Tibial nerve (tissue), 4 donors: ENCODE measurements at regions not wholly inside any gene's neighbourhood (a gene's known extent, or its start where the extent isn't known, plus 50 kb on each side); places are given as distances from the start of the nearest gene placed in this dataset.

ENCODE experiments used
- EP300 ChIP-seq, 2 donors: sonication (generic); formaldehyde crosslinking; IDR thresholded peaks; one replicate each; pipeline ENCODE4 v1.6.1; 2017; ENCODE audit warnings: antibody characterized with exemption in 2 of 2, mild to moderate bottlenecking in 1 of 2
- TF ChIP-seq, protein P1 (sequence below), 5 experiments: fragments of 200-600 bp in 3 of 5; fragments of 450-650 bp in 2 of 5; sonication (generic) in 3 of 5; IDR thresholded peaks; one replicate each; pipeline ENCODE4 v1.5.1; 2016 to 2019; ENCODE audit warnings: antibody characterized with exemption in 5 of 5, mild to moderate bottlenecking in 3 of 5, moderate library complexity in 2 of 5

DNA sequence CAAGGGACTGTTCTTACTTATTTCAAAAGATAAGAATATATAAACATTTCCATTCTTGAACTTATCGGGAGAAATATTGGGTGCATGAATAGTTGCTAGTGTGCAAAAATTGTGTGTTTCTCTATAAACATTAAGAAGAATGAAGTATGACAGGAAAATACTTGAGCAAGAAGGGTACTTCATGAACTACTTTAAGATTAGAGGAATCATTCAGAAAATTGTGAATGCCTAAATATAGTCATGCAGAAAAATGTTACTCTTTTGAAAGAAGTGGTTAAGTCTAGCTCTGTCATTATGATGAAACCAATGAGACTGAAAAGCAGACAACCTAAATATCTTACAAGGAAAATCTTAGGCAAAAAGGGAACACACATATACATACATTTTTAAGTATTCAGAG, 207.8 kb upstream of the PCDH18 start:
- TF ChIP-seq, protein P1, sequence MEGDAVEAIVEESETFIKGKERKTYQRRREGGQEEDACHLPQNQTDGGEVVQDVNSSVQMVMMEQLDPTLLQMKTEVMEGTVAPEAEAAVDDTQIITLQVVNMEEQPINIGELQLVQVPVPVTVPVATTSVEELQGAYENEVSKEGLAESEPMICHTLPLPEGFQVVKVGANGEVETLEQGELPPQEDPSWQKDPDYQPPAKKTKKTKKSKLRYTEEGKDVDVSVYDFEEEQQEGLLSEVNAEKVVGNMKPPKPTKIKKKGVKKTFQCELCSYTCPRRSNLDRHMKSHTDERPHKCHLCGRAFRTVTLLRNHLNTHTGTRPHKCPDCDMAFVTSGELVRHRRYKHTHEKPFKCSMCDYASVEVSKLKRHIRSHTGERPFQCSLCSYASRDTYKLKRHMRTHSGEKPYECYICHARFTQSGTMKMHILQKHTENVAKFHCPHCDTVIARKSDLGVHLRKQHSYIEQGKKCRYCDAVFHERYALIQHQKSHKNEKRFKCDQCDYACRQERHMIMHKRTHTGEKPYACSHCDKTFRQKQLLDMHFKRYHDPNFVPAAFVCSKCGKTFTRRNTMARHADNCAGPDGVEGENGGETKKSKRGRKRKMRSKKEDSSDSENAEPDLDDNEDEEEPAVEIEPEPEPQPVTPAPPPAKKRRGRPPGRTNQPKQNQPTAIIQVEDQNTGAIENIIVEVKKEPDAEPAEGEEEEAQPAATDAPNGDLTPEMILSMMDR (IDR thresholded peaks at IDR 0.05): no peak
- no peak for TF ChIP-seq EP300 (IDR thresholded peaks at IDR 0.05)
